GM20431 (cell line): ENCODE measurements at regions not wholly inside any gene's neighbourhood (a gene's known extent, or its start where the extent isn't known, plus 50 kb on each side); places are given as distances from the start of the nearest gene placed in this dataset.

Source experiments
- in situ Hi-C: fragments of 300-500 bp; cut with MseI, MboI; formaldehyde crosslinking; loops from one replicate; pipeline ENCODE4 v1.15.0; 2020; ENCODE audit warnings: low sequenced_read_pairs; ENCODE audit not compliant: unreplicated experiment

DNA sequence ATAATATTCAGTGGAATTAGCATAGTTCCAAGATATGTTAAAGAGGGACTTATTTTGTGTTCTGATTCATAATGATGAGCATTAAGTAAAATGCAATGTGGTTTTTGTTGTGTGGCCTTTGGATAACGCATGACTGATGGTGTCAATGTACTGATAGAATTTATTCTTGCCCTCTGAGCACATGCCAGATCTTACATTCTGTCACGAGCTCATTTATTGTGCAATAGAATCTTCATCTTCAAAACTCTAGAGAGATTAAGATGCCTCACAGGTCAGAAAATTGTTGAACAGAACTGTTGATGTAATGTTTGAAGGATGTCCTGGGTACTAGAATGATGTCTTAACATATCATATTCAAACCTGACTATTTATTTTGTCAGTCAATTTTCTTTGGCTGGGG is 148.0 kb upstream of the HTR2A start:
- in situ Hi-C loops = no loop called here

DNA sequence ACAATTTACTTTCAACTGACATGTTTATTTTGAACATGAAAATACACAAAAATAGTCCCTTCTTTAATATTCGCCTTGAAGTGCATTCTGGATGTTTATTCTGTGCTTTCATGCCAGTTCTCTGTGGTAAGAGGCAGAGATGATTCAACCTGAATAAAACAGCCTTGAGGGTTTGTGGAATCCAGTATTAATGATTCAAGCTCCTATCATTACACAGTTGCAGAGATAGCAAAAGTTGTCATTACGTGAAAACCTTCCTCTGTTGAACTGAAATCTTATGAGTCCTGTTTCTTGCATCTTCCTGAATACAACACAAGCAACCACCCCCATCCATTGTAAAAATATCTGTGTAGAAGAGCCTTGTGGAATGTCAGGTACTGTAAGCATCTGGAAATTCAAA is 142.3 kb upstream of the HTR2A start:
- in situ Hi-C loops = no loop called here

DNA sequence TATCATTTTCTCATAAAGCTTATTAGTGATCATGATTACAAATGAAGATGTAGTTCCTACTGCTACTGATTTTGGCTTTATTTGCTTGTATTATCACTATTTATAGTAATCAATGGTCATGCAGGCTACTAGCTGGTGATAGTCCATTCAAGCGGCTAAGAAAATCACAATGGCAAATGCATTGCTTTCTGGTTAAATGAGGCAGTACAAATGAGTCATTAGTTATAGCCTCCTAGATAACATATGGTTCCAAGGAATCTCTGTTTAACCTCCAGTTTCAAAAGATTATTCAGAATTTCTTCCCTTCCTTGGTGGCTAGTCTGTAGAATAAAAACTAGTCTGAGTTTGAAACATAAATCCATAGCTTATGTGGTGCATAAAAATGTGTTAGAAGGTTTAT is 141.3 kb upstream of the HTR2A start:
- in situ Hi-C loops = no loop called here

DNA sequence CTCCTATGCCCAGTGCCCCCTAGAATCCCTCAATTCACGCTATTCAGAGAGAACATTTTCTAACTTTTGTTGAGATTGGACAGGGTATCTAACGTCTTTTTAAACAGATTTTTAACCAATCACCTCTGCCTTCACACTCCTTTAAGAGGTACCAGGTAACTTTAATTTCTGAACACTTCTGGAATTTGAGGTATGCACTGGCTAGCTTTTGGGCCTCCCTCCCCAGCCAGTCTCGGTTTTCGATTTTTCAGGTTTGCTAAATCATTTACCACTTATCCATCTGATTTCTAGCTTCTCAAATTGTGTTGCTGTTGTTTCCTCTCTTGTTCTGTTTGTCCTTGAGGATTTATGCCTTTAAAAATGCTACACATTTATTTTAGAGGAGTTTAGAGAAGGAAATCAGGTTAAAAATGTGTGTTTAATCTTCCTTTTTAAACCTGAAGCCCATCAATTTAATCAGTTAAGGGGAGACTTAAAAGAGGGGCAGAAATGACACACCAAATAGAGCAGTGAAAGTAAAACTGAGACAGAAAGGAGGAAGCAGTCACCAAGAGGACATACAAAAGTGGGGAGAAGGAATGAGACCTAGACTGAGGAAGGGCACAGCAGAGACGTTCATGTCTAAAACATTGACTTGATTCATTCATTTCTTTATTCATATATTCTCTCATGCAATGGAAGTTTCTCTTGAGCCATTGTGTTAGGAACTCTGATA is 139.6 kb upstream of the HTR2A start:
- in situ Hi-C loops = no loop called here

DNA sequence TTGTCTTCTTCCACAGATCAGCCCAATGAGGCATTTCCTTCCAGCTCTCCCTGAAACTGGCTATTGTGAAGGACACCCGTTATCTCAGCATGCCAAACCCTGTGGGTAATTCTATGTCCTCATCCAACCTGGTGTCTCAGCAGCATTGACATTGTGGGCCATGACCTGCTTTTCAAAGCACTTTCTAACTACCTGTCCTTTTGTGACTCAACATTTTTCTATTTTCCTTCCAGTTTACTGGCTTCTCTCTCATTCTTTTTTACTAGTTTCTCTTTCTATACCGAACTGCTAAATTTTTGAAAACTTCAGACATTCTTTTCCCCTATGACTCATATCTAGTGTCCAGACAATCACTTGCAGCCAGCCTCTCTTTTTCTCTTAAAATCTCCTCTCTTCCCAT is 136.4 kb upstream of the HTR2A start:
- in situ Hi-C loops = no loop called here

DNA sequence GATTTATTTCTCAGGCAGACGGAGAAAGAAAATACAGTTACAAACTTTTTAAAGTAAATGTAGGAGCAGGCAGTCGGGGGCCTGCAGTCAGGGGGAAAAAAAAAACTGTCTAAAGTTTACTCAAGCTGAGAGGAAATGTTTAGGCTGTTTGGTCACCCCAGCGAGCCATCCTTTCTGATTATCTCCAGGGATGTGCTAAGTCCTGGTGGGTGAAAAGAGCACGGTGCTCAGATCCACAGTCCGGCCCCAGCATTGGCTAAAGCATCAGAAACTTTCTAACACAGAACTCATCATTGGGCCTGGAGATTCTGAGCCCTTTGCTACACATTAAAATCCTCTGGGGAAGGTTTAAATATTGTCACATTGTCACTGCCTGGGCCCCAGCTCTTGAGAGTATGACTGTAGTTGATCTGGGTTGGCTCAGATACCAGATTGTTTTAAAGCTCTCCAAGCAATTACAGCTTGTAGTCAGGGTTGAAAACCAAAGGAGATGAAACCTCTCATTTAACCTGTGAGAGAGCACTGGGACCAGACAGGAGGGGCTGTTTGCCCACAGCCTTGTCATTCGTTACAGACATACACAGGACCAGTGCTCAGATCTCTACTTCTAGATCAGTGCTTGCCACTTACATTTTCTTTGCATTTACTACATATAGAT is 131.1 kb upstream of the HTR2A start:
- in situ Hi-C loops = no loop called here

DNA sequence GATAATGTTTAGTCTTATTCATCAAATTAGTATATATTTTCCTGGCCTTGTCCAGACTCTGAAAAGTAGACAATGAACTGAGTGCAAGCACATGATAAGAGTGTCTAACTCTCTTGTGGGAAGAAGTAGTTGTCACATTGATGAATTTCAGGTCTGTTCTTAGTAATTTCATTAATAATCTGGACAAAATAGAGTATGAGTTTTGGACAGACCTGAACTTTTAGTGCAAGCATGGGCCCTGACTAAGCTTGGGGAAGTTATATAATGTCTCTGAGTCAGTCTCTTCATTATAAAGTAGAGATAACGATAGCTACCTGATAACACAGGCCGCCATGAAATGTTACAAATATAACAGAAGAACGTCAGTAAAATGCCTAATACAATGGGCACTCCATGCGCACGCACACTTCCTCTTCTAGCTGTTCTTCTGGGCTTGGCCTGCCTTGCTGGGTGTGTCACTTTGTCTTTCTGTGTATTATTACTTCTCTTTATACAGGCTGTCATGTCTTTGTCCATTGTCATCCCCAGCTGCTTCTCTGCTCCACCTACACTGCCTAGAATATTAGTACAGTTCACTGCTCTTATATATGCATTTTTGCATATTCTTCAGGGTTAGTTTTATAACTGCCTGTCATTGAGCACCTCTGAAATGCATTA is 129.1 kb upstream of the HTR2A start:
- in situ Hi-C loops = no loop called here

DNA sequence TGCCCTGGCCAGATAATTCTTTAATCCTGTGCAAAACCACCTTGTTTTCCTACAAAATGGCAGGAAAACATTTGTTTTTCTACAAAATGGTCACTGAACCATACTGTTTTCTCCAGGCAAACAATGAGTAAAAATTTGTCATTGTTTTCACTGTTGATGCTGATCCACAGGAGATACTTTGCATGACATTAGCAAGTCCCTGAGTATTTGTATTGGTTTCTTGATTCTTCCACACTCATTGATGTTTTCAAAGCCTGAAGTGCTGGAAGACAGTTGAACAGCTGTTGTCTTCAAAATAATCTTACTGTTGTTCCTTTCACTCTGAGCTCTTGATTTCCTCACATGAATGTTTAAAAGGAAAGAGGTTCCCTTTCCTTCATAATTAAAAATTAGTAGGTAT is 123.1 kb upstream of the HTR2A start:
- in situ Hi-C loops = no loop called here

DNA sequence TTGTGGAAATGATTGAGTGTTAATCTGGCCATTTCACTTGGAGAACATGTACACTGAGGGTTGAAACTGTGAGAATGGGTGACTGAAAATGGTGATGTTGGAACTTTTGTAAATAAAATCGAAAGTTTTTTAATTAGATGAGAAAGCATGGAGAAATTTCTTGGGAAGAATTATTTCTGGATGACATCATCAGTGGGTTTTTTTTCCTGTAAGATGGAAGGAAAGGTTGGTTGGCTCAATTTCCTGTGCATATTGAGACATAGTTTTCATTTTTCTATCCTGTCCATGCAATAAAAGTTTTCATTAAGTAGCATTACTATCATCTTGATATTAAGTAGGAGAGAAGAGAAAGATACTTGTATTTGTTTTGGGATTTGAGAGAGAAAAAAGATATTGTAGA is 120.6 kb upstream of the HTR2A start:
- in situ Hi-C loops = no loop called here

DNA sequence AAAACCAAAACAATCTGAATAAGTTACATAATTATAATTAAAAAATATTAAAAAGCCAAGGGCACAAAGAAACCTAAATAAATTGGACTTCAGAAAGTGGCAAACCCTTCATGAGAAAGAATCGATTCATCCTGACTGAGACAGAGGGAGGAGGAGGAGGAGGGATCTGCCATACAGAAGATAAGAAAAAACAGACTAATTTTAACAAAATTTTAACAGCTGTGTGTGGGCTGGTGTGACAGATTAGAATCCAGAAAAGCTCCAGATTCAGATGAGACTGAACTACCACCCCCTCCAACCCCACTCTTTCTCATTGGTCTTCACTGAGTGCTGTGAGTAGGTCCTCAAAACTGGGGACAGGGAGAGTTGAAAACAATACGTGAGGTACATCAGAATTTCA is 111.5 kb upstream of the HTR2A start:
- in situ Hi-C loops = no loop called here

DNA sequence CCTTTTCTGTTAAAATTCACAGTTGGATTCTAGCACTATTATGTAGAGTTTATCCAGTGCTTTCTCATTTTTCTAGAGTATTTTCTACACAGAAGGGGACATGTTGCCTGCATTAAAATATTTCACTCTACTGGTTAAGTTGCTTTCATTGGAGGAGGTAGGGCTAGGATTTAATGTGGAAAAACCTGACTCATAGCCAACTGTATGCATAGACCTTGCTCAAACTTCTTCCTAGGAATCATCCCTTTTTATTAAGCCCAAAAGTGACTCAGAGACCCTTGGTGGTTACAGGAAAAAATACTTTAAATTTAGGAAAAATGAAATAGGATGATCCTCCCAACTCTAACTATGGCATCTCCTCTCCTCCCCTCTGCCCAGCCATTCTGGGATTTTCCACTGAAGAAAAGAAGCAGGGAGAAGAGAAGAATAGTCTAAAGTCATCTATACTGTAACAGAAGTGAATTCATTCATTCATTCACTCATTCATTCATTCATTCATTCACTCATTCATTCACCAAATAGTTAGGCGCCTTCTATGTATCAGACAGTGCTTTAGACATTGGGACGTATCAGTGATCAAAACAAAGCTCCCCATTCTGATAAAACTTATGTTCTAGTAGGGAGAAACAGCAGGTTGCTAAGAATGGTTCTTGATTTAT is 109.0 kb upstream of the HTR2A start:
- in situ Hi-C loops = no loop called here

DNA sequence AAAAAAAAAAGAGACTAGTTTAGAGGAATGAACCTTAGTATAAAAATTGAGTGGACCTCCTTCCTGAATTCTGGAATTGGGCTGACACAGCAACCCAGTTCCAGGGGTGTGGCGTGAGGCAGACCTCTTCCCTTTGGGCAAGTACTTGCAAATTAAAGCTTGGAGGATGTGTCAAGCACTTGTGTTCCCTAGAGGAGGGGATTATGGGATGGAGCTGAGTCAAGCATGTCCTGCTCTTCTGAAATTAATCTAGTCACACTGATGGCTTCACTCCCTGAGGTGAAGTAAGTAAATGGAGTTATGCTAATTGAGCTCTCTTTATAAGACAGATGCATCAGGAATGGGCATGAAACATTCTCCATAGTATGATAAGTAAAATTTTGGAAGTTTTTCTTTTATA is 107.7 kb upstream of the HTR2A start:
- in situ Hi-C loops = no loop called here

DNA sequence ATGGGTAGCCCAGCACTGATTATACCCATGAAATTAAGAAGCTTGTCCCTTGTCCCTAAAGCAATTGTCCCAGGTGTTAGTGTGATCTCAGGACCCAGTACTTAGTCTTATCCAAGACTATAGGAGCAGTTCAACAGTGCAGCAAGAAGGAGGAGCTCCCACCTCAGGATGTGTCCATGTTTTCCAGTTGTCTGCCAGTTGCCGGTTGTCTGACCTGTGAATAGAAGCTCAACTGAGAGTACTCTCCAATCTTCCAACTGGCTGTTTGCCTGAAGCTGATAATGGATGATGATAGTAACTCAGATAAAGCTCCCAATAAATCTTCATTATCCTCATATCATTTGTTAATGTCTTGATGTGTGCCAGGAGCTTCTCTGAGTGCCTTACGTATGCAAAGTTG is 107.2 kb upstream of the HTR2A start:
- in situ Hi-C loops = no loop called here

DNA sequence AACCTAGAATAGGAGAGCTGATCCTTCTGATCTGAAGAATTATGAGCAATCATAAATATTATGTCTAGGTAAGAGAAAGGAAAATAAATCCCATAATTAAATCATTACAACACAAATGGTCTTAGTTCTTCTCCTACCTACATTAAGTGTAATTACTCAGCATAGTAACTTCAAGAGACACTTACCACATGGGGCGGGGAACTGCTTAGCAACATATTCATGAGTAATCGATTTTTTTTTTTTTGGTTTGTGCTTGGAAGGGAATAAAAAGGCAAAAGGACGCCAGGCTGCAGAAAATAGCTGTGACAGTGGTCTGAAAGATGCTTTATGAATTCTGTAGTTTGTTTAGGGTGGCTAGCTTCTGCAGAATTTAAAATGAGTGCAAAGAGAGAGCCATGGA is 103.3 kb upstream of the HTR2A start:
- in situ Hi-C loops = no loop called here

DNA sequence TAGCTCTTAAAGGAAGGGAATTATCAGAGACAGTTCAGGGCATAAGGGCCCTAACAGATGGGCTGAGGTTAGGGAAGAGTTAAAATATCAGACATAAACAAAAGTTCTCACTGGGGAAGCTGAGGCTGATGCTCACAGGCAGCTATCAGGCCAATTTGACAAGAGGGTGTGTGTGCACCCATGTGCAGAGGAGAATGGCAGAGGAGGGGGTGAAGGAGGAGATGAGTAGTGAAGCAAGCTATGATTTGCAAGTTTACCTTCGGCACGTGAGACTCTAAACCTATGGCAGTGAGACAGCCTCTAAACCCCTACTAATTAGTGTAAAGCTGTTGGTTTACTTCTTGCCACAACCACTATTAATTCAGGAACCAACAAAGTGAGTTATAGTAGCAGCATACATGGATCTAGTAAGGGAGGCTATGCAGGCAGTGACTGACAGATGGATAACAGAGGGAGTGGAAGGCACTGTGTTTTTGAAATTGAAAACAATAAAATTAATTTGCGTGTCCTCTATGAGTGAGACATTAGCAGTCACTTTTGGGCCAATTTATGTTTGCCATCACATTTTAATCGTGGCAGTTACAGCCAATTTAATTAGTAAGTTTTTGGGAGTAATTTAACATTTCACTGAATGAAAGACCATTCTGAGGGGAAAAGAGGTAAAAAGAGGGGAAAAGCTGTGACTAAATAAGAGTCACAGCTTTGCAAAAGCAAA is 99.6 kb upstream of the HTR2A start:
- in situ Hi-C loops = no loop called here

DNA sequence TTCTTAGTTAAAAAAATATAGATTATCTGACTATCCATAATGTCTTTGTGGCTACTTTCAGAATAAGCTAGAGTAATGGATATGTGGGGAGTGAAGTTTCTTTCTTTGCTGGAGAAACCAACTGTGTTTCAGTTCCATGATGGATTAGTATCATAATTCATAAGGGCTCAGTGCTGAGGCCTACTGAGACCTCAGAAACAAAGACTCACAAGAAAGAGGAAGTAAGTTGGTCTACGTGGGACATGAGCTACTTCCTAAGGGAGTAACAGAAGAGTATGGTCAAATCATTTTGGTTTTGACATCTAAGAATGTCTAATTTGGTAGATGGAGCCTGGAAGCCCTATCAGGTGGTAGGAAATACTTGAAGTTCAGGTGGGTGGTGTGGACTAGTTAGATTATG is 99.0 kb upstream of the HTR2A start:
- in situ Hi-C loops = no loop called here

DNA sequence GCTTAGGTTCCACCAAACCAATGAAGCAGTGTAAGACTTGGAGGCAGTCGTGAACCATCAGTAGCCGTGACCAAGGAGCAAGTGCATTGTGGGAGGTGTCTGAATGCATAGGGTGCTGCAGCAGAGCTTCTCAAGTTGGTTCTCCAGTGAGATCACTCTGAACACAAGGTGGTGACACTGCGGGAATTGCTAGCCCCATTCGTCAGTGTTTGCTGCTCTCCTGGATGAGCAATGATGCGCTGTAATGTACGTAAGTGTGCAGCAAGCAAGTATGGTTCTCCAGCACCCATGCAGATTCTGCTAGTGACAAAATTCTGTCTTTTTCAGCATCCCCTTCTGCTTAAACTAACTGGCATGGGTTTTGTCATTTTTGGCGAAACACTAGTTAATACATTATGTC is 97.6 kb upstream of the HTR2A start:
- in situ Hi-C loops = no loop called here

DNA sequence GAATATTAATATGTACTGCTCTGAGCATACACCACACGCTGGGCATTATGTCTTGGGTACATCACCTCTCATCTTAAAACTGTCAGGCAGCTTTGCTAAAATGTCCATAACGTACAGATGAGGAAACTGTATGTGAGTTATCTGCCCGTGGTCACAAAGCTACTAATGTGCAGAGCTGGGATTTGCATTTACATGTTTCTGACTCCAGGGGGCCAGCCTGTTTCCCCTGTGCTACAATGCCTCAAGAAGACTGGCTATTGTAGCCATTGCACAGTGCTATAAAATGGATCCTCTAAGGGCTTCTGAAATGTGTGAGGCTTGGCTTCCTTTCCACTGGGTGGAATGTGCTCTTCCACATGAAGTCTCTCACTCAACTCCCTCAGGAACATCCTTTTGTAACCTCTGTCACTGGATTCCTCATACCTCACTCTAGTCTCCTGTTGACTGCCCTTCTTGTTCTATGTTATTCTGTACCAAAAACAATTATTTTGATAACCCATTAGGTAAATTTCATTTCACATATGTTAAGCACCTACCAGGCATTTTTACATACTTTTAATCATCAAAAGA is 95.6 kb upstream of the HTR2A start:
- in situ Hi-C loops = no loop called here

DNA sequence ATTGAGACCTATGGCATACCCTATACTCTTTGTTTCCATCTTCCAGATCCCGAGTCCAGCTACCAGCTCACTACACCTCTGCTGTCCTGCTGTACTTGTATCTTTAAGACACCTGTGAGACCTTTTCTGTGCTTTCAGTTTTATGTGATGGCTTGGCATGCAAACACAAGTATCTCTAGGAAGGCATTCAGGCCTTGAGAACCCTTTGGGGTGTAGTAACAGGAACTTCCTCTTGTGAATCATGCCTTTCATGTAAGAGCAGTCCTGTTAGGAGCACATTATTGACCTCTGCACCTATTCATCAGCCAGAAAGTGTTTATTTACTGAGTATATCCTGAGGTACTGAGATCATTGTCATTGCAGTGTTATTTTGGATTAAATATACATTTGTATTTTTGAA is 87.0 kb upstream of the HTR2A start:
- in situ Hi-C loops = no loop called here

DNA sequence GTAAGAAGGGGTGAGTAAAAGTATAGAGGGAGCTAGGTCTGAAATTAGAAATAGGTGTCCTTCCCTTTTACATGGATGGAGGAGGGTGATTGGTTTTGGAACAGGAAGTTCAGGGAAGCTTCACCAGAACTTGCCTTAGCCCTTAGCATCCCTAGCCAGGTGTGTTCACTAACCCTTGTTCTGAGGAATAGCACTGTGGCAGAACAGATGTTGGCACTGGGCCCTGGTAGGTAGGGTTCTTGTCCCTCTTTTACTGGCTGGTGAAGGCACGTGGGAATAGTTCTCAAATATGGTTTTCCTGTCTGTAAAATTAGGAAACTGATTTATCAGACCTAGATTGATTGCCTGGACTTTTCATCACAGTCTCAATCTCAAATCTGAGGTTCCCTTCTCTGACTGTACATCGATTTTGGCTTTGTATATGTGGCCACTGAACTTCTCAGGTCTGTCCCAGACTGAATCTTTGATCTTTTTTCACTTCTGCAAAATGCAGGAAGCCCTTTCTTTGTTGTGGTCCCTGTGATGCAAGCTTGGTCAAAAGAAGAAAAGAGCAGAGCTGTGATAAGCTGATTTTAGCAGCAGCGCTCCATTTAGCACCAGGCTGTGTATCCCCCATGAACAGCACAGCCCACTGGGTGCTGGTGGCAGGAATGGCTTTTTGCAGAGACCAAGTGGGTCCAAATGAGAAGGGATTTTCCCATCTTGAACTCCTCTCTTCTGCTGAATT is 86.2 kb upstream of the HTR2A start:
- in situ Hi-C loops = no loop called here
